WI38 (cell line): ENCODE measurements at regions not wholly inside any gene's neighbourhood (a gene's known extent, or its start where the extent isn't known, plus 50 kb on each side); places are given as distances from the start of the nearest gene placed in this dataset.

Experiments
- H3K4me3 ChIP-seq: 2 replicates; pipeline ENCODE4 v1.5.1; 2011; ENCODE audit warnings: low read depth, mild to moderate bottlenecking, control low read depth, low read length
- CTCF ChIP-seq: IDR thresholded peaks from 2 replicates; pipeline ENCODE4 v1.5.1; 2012; ENCODE audit warnings: low read depth, mild to moderate bottlenecking, control low read depth, low read length

- no peak overlapping the region for H3K4me3 ChIP-seq
- no peak for TF ChIP-seq CTCF
Measured at GRCh38 chr1:81545734-81546133, 255.0 kb upstream of the ADGRL2 start.

GRCh38 chr1:81543764-81544163 is 257.0 kb upstream of the ADGRL2 start:
- TF ChIP-seq CTCF: no peak
- H3K4me3 ChIP-seq: no peak overlapping the region

- no peak overlapping the region for H3K4me3 ChIP-seq
- no peak for TF ChIP-seq CTCF
Measured at GRCh38 chr1:81542196-81542595, 258.5 kb upstream of the ADGRL2 start.

GRCh38 chr1:81540216-81540615 is 260.5 kb upstream of the ADGRL2 start:
- no peak for TF ChIP-seq CTCF
- H3K4me3 ChIP-seq: no peak overlapping the region

GRCh38 chr1:81529014-81529413 is 271.7 kb upstream of the ADGRL2 start:
- no peak for TF ChIP-seq CTCF

GRCh38 chr1:81525085-81525484 is 275.6 kb upstream of the ADGRL2 start:
- no peak for TF ChIP-seq CTCF

More at GRCh38 chr1:81529014-81529413, 271.7 kb upstream of the ADGRL2 start:
- no peak overlapping the region for H3K4me3 ChIP-seq

GRCh38 chr1:81519987-81520386 is 280.7 kb upstream of the ADGRL2 start:
- no peak overlapping the region for H3K4me3 ChIP-seq
- no peak for TF ChIP-seq CTCF

More at GRCh38 chr1:81525085-81525484, 275.6 kb upstream of the ADGRL2 start:
- no peak overlapping the region for H3K4me3 ChIP-seq
